NT2/D1 (cell line): ENCODE measurements at regions not wholly inside any gene's neighbourhood (a gene's known extent, or its start where the extent isn't known, plus 50 kb on each side); places are given as distances from the start of the nearest gene placed in this dataset.

Experiments used
- SUZ12 ChIP-seq: IDR thresholded peaks from 2 replicates; pipeline ENCODE4 v1.6.1; 2011; ENCODE audit not compliant: insufficient read length, insufficient read depth; ENCODE audit errors: extremely low read depth
- YY1 ChIP-seq: IDR thresholded peaks from 2 replicates; pipeline ENCODE4 v1.6.1; 2011; ENCODE audit not compliant: insufficient read length, insufficient read depth
- ZNF274 ChIP-seq: IDR thresholded peaks from 2 replicates; pipeline ENCODE4 v1.6.1; 2011; ENCODE audit warnings: mild to moderate bottlenecking, low read depth, low read length

- no peak for TF ChIP-seq ZNF274
- no peak for TF ChIP-seq YY1
- no peak for TF ChIP-seq SUZ12
These were observed 70.9 kb downstream of the ATXN3L start for GRCh38 chrX:13248867-13249486.
